ENCODE measurements at regions not wholly inside any gene's neighbourhood (a gene's known extent, or its start where the extent isn't known, plus 50 kb on each side); places are given as distances from the start of the nearest gene placed in this dataset.
"Not testable (repeated sequence)": the region's sequence is repeated elsewhere in the genome, so short reads cannot be mapped to it uniquely, and the experiment has no call there.

DNA sequence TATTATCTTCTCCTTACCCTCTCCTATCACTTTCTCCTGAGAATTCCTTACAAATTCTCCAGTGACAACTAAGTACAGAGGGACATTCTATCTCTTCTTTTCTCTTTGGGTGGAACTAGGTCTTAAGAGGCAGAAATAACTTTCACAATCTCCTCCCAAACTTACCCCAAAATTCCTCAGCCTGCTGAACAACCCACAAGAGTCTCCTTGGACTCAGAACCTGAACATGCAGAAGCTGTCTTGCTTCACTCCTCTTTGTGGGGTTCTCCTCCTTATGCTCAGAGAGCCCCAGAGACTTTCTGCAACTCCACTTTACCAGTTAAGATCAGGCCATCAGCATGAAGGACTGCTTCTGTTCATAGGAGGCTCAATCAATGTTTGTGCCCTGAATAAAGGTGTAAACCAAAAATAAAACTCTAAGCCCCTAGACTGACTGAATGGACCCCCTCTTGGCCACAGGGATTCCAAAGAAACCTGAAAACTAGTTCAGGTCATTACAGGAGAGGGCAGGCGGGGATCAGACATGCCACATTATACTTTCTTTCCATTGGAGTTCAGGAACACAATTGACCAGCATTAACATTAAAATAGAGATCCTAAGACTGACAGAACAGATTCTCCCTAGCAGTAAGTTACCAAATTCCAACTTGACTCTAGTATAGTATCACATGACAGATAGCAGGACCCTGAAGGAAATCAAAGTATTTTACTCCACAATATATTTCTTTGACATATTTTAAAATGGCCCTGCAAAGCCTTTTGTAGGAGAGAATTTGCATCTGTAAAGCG lies 179.7 kb upstream of the FBXL17 start:
- intact Hi-C loops (cut with DNase I) = no loop called here
- Histone ChIP-seq H3K36me3 (no peaks in the 10 kb centered on the region), H3K4me1 (replicated peaks) (no peaks in the 10 kb centered on the region), H3K4me3 (no peak overlapping the region), H3K9me3 (no peaks in the 10 kb centered on the region), H3K27ac (no peak overlapping the region), H3K27me3 (replicated peaks; ENCODE audit: insufficient read depth) (no peaks in the 10 kb centered on the region)
- WGBS = 97% methylated on average over 2 of the region's 2 CpGs
- DNase-seq (ENCODE audit: low spot score) = no peak
- TF ChIP-seq POLR2A (IDR thresholded peaks at IDR 0.05) (no peak), POLR2AphosphoS5 (IDR thresholded peaks at IDR 0.05) (no peak)
- TF ChIP-seq, protein P1, sequence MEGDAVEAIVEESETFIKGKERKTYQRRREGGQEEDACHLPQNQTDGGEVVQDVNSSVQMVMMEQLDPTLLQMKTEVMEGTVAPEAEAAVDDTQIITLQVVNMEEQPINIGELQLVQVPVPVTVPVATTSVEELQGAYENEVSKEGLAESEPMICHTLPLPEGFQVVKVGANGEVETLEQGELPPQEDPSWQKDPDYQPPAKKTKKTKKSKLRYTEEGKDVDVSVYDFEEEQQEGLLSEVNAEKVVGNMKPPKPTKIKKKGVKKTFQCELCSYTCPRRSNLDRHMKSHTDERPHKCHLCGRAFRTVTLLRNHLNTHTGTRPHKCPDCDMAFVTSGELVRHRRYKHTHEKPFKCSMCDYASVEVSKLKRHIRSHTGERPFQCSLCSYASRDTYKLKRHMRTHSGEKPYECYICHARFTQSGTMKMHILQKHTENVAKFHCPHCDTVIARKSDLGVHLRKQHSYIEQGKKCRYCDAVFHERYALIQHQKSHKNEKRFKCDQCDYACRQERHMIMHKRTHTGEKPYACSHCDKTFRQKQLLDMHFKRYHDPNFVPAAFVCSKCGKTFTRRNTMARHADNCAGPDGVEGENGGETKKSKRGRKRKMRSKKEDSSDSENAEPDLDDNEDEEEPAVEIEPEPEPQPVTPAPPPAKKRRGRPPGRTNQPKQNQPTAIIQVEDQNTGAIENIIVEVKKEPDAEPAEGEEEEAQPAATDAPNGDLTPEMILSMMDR (IDR thresholded peaks at IDR 0.05) = no peak

GRCh38 chr5:108560581-108560980 lies 178.7 kb upstream of the FBXL17 start:
- no peaks in the 10 kb centered on the region for H3K4me1 ChIP-seq (replicated peaks)
- DNase-seq (ENCODE audit: low spot score) = no peak
- no peaks in the 10 kb centered on the region for H3K9me3 ChIP-seq
- no peaks in the 10 kb centered on the region for H3K36me3 ChIP-seq
- TF ChIP-seq, protein P1 (IDR thresholded peaks at IDR 0.05) = no peak
- TF ChIP-seq POLR2AphosphoS5 (IDR thresholded peaks at IDR 0.05) (no peak), POLR2A (IDR thresholded peaks at IDR 0.05) (no peak)
- 55% methylated on average over 1 of the region's 1 CpG for WGBS
- no peak overlapping the region for H3K27ac ChIP-seq
- H3K27me3 ChIP-seq (replicated peaks; ENCODE audit: insufficient read depth) = no peaks in the 10 kb centered on the region
- intact Hi-C loops (cut with DNase I) = no loop called here
- no peak overlapping the region for H3K4me3 ChIP-seq

DNA sequence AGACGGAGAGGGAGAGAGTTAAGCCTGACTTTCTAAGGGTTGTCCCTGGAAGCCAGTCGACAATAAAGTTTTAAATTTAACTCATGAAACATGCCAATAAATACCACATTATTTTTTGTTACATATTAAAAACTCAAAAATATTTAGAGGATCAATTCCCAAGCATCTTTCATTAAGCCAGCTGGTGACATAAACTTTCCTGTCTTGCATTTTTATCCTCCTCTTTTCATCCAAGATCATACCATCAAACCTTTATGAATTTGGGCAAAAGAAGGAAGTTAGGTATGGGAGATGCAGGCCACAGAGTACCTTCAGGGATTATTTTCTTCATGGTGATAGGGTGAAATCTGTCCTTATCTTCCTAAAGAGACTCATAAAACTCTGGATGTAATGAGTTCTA lies 178.3 kb upstream of the FBXL17 start:
- Histone ChIP-seq H3K4me3 (no peak overlapping the region), H3K9me3 (no peaks in the 10 kb centered on the region), H3K27me3 (replicated peaks; ENCODE audit: insufficient read depth) (no peaks in the 10 kb centered on the region), H3K36me3 (no peaks in the 10 kb centered on the region), H3K27ac (no peak overlapping the region), H3K4me1 (replicated peaks) (no peaks in the 10 kb centered on the region)
- 60% methylated on average over 2 of the region's 2 CpGs for WGBS
- DNase-seq (ENCODE audit: low spot score) = no peak
- TF ChIP-seq POLR2A (IDR thresholded peaks at IDR 0.05) = no peak
- TF ChIP-seq, protein P1 (IDR thresholded peaks at IDR 0.05) = no peak
- no peak for TF ChIP-seq POLR2AphosphoS5 (IDR thresholded peaks at IDR 0.05)
- intact Hi-C loops (cut with DNase I) = no loop called here

- DNase-seq (ENCODE audit: low spot score); H3K36me3 ChIP-seq; H3K4me1 ChIP-seq (replicated peaks); H3K9me3 ChIP-seq; H3K4me3 ChIP-seq; H3K27me3 ChIP-seq (replicated peaks; ENCODE audit: insufficient read depth); H3K27ac ChIP-seq; intact Hi-C loops (cut with DNase I): not testable (repeated sequence)
- WGBS = no CpG with 5 or more reads among the region's 24 CpGs
Observed at GRCh38 chr5:108558840-108559239, 176.9 kb upstream of the FBXL17 start.

- intact Hi-C loops (cut with DNase I); H3K27ac ChIP-seq; H3K4me1 ChIP-seq (replicated peaks); H3K27me3 ChIP-seq (replicated peaks; ENCODE audit: insufficient read depth); DNase-seq (ENCODE audit: low spot score); H3K36me3 ChIP-seq; H3K4me3 ChIP-seq; H3K9me3 ChIP-seq: not testable (repeated sequence)
- WGBS = 97% methylated on average over 2 of the region's 5 CpGs
Observed at GRCh38 chr5:108558142-108558541, 176.2 kb upstream of the FBXL17 start.

- DNase-seq (ENCODE audit: low spot score) = no peak
- Histone ChIP-seq H3K27me3 (replicated peaks; ENCODE audit: insufficient read depth) (no peaks in the 10 kb centered on the region), H3K36me3 (no peaks in the 10 kb centered on the region), H3K4me1 (replicated peaks) (no peaks in the 10 kb centered on the region), H3K9me3 (no peaks in the 10 kb centered on the region), H3K4me3 (no peak overlapping the region), H3K27ac (no peak overlapping the region)
- intact Hi-C loops (cut with DNase I) = no loop called here
- 92% methylated on average over 2 of the region's 2 CpGs for WGBS
- TF ChIP-seq POLR2AphosphoS5 (IDR thresholded peaks at IDR 0.05) = no peak
- TF ChIP-seq, protein P1 (IDR thresholded peaks at IDR 0.05) = no peak
Observed at GRCh38 chr5:108557686-108558085, 175.8 kb upstream of the FBXL17 start.

All from prostate gland (tissue), 2 donors.